NCI-H82 treated with DMSO at 0.1 percent for 48 hours (cell line): ENCODE measurements at regions not wholly inside any gene's neighbourhood (a gene's known extent, or its start where the extent isn't known, plus 50 kb on each side); places are given as distances from the start of the nearest gene placed in this dataset.
A peak's percentile ranks its signal among the peaks of the same experiment; 100 is the strongest.

ENCODE experiments used
- DNase-seq: peaks from one replicate; lab custom pipeline; 2025; ENCODE audit not compliant: unreplicated experiment; lab: John Stamatoyannopoulos, UW

GRCh38 chr11:127369356-127369755 is 368.8 kb upstream of the KIRREL3 start:
- DNase-seq, result no peak

DNA sequence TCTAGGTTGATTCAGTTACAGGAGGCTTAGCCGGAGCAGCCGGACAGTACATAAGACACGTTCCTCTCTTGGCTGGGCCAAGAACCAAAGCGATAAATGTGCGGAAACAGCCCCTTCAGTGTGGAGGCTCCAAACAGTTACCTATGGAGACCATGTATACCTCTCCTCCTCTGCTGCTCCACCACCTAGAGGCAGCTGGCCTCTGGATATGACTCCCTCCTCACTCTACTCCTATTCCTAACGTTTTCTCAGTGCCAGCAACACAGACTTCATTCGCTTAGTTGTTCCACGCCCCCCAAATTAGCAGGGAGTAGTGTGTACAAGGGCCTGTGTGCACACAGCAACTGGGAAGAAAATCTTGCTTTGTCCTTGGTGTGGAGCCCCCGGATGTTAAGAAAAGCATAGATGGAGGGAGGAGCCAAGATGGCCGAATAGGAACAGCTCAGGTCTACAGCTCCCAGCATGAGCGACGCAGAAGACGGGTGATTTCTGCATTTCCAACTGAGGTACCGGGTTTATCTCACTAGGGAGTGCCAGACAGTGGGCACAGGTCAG is 362.3 kb upstream of the KIRREL3 start:
- no peak for DNase-seq

DNA sequence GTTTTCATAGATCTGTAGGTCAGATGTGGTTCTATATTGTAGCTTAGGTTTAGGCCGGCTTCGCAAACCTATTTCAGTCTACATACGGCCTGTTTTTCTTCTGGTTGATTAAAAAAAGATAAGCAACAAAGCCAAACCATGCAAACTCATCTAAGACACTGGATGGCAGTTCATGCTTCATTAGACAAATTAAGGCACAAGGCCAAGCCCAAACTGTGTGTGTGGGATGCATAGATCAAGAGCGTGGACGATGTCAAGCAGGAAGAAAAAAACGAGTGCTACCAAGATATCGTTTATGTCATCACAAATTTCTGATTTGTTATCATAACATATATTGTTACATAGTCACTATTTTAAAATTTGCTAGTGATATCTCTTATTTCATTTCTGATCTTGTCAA is 357.6 kb upstream of the KIRREL3 start:
- no peak for DNase-seq

DNA sequence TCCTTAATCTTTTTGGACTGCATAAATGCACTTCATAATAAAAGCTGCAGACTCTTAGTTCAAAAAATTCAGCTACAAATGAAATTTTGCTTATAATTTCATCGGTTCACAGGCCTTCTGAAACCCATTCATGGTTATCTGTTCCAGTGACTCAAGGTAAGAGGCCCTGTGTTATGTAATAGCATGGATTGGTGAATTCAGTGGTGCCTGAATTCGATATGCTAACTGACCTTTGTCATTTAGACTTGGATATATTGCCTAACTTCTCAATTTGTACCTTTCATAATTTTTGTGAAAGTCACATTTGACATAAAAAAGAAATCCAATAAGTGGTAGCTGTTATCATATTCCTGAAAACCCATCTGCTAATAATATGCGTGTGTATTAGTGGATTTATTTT is 349.9 kb upstream of the KIRREL3 start:
- DNase-seq, result no peak

- no peak for DNase-seq
These were observed 345.4 kb upstream of the KIRREL3 start for GRCh38 chr11:127345819-127346459.

DNA sequence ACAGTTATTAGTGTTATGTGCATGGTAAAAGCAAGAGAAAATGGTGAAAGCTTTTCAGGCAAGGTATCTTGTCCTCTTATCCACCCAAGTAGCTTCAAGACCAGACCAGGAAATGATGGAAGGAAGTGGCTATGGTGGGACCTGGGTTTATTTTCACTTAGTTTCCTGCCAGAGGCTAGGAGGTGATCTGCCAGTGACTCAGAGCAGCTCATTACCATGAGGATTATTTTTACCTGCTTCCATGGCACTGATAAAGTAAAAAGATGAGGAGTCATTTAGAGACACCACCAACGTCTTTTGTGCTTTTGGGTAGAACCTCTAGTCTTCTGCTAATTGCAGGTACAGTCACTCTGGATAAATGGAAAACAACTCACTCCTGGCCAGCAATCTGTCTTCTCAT is 339.9 kb upstream of the KIRREL3 start:
- no peak for DNase-seq

- DNase-seq, result no peak
These were observed 338.8 kb upstream of the KIRREL3 start for GRCh38 chr11:127339376-127339775.

GRCh38 chr11:127338380-127339259 is 338.1 kb upstream of the KIRREL3 start:
- no peak for DNase-seq

GRCh38 chr11:127334466-127334865 is 333.9 kb upstream of the KIRREL3 start:
- DNase-seq, result no peak

- DNase-seq, result no peak
These were observed 332.3 kb upstream of the KIRREL3 start for GRCh38 chr11:127332896-127333295.

- no peak for DNase-seq
These were observed 329.5 kb upstream of the KIRREL3 start for GRCh38 chr11:127330044-127330443.

- DNase-seq, result no peak
These were observed 307.7 kb upstream of the KIRREL3 start for GRCh38 chr11:127308291-127308690.

GRCh38 chr11:127307700-127308099 is 307.1 kb upstream of the KIRREL3 start:
- DNase-seq, result no peak

DNA sequence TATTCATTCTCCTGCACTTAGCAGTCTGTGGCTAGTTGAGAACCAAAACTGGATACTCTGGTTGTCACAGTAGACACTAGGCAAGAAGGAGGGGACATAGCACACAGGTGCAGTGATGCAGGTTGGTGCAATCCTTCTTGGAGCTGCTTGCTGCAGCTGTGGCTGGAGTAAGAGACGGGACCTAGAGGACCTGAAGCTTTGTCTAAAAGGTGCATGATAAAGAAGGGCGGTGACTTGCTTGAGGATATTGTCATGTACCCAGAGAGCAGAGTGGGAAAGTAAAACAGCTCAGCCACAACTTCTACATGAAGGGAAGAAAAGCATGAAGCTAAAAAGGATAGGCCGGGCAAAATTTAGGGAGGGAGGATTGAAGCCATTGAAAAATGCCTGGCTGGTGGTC is 304.1 kb upstream of the KIRREL3 start:
- DNase-seq, result no peak

DNA sequence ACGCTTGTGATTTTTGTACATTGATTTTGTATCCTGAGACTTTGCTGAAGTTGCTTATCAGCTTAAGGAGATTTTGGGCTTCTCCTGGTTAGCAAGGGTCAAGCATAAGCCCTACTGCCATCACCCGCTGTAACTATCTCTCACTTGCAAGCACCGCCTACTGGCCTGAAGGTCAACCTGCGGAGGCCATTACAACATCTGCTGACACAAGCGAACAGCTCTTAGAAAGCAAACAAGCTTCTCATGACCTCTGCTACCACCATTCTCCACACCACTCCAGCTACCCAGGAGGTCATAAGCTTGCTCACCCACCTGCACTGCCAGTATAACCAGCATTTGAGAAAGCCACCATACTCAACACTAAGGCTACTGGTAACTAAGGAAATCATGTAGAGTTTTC is 288.4 kb upstream of the KIRREL3 start:
- no peak for DNase-seq

- no peak for DNase-seq
These were observed 281.0 kb upstream of the KIRREL3 start for GRCh38 chr11:127281534-127281933.

DNA sequence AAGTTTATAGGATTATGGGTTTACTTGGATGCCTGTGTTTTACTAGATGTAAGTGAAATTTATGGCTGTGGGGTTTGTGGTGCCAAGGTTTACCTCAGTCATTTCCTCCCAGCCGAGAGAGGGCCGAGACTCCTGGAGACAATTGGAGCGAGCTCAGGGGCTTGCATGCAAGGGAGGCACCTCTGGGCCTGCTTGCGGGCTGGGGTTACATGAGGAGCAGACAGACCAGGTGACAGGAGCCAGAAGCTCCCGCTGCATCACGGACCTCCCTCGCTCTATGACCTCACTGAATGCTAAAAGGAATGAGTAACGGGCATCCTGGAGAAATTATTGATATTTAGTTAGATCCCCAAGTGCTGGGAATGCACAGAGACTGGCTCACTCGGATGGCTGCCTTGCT is 275.2 kb upstream of the KIRREL3 start:
- DNase-seq, result no peak

GRCh38 chr11:127274328-127274676 is 273.7 kb upstream of the KIRREL3 start:
- no peak for DNase-seq

- DNase-seq, result peak; percentile 1
These were observed 273.2 kb upstream of the KIRREL3 start for GRCh38 chr11:127273593-127274327.

GRCh38 chr11:127270851-127271250 is 270.3 kb upstream of the KIRREL3 start:
- no peak for DNase-seq

DNA sequence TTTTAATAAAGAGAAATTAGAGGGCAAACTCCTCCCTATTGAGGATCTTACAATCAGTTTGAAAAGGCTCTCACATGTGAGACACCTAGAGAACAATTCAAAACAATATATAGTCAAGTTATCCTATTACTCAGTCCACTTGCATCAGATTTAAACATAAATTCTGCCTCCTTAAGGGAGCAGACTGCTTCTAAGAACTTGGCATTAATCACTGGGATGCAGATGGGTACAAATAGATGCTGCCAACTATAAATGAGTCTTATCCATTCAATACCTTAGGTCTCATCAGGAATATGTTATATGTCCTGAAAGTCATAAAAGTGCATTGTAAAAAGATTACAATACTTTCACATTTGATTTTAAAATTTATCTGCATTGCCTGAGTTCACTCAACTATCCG is 269.3 kb upstream of the KIRREL3 start:
- DNase-seq, result no peak

DNA sequence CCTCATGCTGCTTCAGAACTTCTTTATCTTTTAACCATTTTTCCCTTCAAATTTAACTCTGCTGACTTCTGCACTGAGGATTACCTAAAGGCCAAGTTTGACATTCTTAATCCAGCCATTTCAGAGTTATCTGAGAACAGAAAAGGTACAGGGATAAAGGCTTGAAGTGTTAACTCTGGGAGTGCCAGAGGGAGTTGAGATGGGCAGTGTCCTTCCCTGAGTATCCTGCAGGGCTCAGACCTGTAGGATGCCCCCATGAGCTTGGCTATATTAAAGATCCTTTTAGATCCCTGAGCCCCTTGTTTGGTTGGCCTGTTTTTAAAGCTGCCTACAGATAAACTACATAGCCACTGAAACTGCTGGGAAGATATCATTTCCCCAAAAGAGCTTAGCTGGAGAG is 268.4 kb upstream of the KIRREL3 start:
- DNase-seq, result no peak
